Right lobe of liver (tissue), 6 donors: ENCODE measurements at regions not wholly inside any gene's neighbourhood (a gene's known extent, or its start where the extent isn't known, plus 50 kb on each side); places are given as distances from the start of the nearest gene placed in this dataset.

Experiments
- ATAC-seq, 4 donors: fragments of 200-7000 bp; cut with Tn5 transposase; one replicate each; pipeline ENCODE4 v1.9.1; 2020; ENCODE audit warnings: mild to moderate bottlenecking in 4 of 4, moderate library complexity in 4 of 4
- DNase-seq, 3 donors: peaks; one replicate each; pipeline ENCODE4 v3.0.0-alpha.2; 2020
- H3K27ac ChIP-seq, 3 donors: fragments of 200-600 bp; one replicate each; pipeline ENCODE4 v1.8.0; 2022
- H3K27me3 ChIP-seq, 2 donors: fragments of 200-600 bp; one replicate each; pipeline ENCODE4 v1.8.0; 2022
- H3K36me3 ChIP-seq, 4 donors: fragments of 200-600 bp; sonication (generic) in 1 of 4; one replicate each; pipeline versions ENCODE4 v1.5.1 to v1.8.0; 2017 to 2022; ENCODE audit warnings: control low read depth in 1 of 4
- H3K4me1 ChIP-seq, 4 donors: fragments of 200-600 bp; sonication (generic) in 1 of 4; one replicate each; pipeline versions ENCODE4 v1.5.1 to v1.8.0; 2017 to 2022; ENCODE audit warnings: control low read depth in 1 of 4
- H3K4me3 ChIP-seq, 3 donors: fragments of 200-600 bp; one replicate each; pipeline ENCODE4 v1.8.0; 2022
- H3K9me3 ChIP-seq, 4 donors: fragments of 200-600 bp; sonication (generic) in 1 of 4; one replicate each; pipeline versions ENCODE4 v1.5.1 to v1.8.0; 2017 to 2022; ENCODE audit warnings: control low read depth in 1 of 4
- CTCF ChIP-seq, 4 donors: fragments of 200-600 bp in 3 of 4; fragments of 450-650 bp in 1 of 4; IDR thresholded peaks; one replicate each; pipeline versions ENCODE4 v1.5.1 to v1.8.0; 2016 to 2022; ENCODE audit warnings: antibody characterized with exemption in 4 of 4, mild to moderate bottlenecking in 2 of 4
- POLR2A ChIP-seq: fragments of 450-650 bp; IDR thresholded peaks from one replicate; pipeline ENCODE4 v1.6.1; 2017; ENCODE audit warnings: antibody characterized with exemption, mild to moderate bottlenecking
- WGBS: methylation state at CpG from one replicate; pipeline ENCODE4 v1.1.6; 2018; ENCODE audit warnings: low coverage, low lambda C conversion rate; ENCODE audit not compliant: insufficient coverage; ENCODE audit errors: missing lambda C conversion rate; 5-methylcytosine and 5-hydroxymethylcytosine counted together
- intact Hi-C, 2 donors: fragments of 100-400 bp; cut with DNase I; formaldehyde crosslinking; loops; one replicate each; pipeline versions ENCODE4 v1.11.2 to v1.14.1; 2022
- donor health status: DM: no; HTN: yes; CAD: no.
- donor health status: DM: no; HTN: no; CAD: no.
- donor health status: DM: no; HTN: no; CAD: no.
- donor health status: DM: no; HTN: yes; CAD: no.
- donor health status: DM: no; HTN: yes; CAD: no.

- Histone ChIP-seq H3K9me3 (peaks cover 0 to 8% (median 0%) of the 10 kb centered on the region in 4 donors), H3K36me3 (no peaks in the 10 kb centered on the region), H3K4me1 (no peaks in the 10 kb centered on the region), H3K27ac (no peak overlapping the region), H3K27me3 (no peaks in the 10 kb centered on the region), H3K4me3 (no peak overlapping the region)
- DNase-seq (no peak), ATAC-seq (no peak)
- intact Hi-C loops, result no loop called here
- 33% methylated on average over 1 of the region's 1 CpG for WGBS
- TF ChIP-seq POLR2A (no peak), CTCF (IDR thresholded peaks at IDR 0.05) (no peak)
Observed at GRCh38 chr13:22562116-22562515, 618.7 kb upstream of the SGCG start.

- Histone ChIP-seq H3K27ac (no peak overlapping the region), H3K4me3 (no peak overlapping the region), H3K36me3 (no peaks in the 10 kb centered on the region), H3K27me3 (no peaks in the 10 kb centered on the region), H3K4me1 (no peaks in the 10 kb centered on the region), H3K9me3 (peaks cover 0 to 8% (median 0%) of the 10 kb centered on the region in 4 donors)
- no peak for TF ChIP-seq POLR2A
- TF ChIP-seq CTCF (IDR thresholded peaks at IDR 0.05), result no peak
- intact Hi-C loops, result no loop called here
- no peak for DNase-seq
- ATAC-seq, result no peak
Observed at GRCh38 chr13:22563272-22563671, 617.5 kb upstream of the SGCG start.

GRCh38 chr13:22569811-22570210 lies 611.0 kb upstream of the SGCG start:
- 50% methylated on average over 2 of the region's 2 CpGs for WGBS
- Histone ChIP-seq H3K9me3 (peaks cover 0 to 2% (median 0%) of the 10 kb centered on the region in 4 donors), H3K4me1 (no peaks in the 10 kb centered on the region), H3K4me3 (no peak overlapping the region), H3K36me3 (no peaks in the 10 kb centered on the region), H3K27me3 (no peaks in the 10 kb centered on the region), H3K27ac (no peak overlapping the region)
- ATAC-seq, result no peak
- TF ChIP-seq CTCF (IDR thresholded peaks at IDR 0.05) (no peak), POLR2A (no peak)
- intact Hi-C loops, result no loop called here
- no peak for DNase-seq

GRCh38 chr13:22589880-22590279 lies 590.9 kb upstream of the SGCG start:
- H3K4me3 ChIP-seq, result no peak overlapping the region
- 28% methylated on average over 4 of the region's 4 CpGs for WGBS
- no peaks in the 10 kb centered on the region for H3K36me3 ChIP-seq
- H3K4me1 ChIP-seq, result no peaks in the 10 kb centered on the region
- H3K9me3 ChIP-seq, result no peaks in the 10 kb centered on the region
- ATAC-seq (no peak), DNase-seq (no peak)
- no peak overlapping the region for H3K27ac ChIP-seq
- TF ChIP-seq POLR2A (no peak), CTCF (IDR thresholded peaks at IDR 0.05) (no peak)
- no peaks in the 10 kb centered on the region for H3K27me3 ChIP-seq
- intact Hi-C loops, result no loop called here

- Histone ChIP-seq H3K9me3 (no peaks in the 10 kb centered on the region), H3K27ac (no peak overlapping the region)
Observed at GRCh38 chr13:22592515-22592914, 588.3 kb upstream of the SGCG start.

More at GRCh38 chr13:22592515-22592914, 588.3 kb upstream of the SGCG start:
- no peak overlapping the region for H3K4me3 ChIP-seq
- H3K4me1 ChIP-seq, result no peaks in the 10 kb centered on the region
- no peak for TF ChIP-seq POLR2A
- TF ChIP-seq CTCF (IDR thresholded peaks at IDR 0.05), result no peak
- ATAC-seq (no peak), DNase-seq (no peak)
- intact Hi-C loops, result no loop called here
- H3K36me3 ChIP-seq, result no peaks in the 10 kb centered on the region
- no peaks in the 10 kb centered on the region for H3K27me3 ChIP-seq
